ENCODE measurements at regions not wholly inside any gene's neighbourhood (a gene's known extent, or its start where the extent isn't known, plus 50 kb on each side); places are given as distances from the start of the nearest gene placed in this dataset.

- Histone ChIP-seq H2AFZ (ENCODE audit: control insufficient read depth, low read depth, low read length) (no peak overlapping the region), H3K79me2 (ENCODE audit: control insufficient read depth, insufficient read depth, low read length) (no peaks in the 10 kb centered on the region), H4K20me1 (ENCODE audit: control insufficient read depth, insufficient read depth) (no peaks in the 10 kb centered on the region), H3K4me2 (ENCODE audit: control insufficient read depth, insufficient read depth) (no peak overlapping the region), H3K36me3 (ENCODE audit: control insufficient read depth in 2 of 2, insufficient read depth in 2 of 2, low read length in 1 of 2) (no peaks in the 10 kb centered on the region), H3K27ac (ENCODE audit: control insufficient read depth, insufficient read depth) (no peak overlapping the region), H3K4me3 (no peak overlapping the region), H3K9ac (ENCODE audit: control insufficient read depth, insufficient read depth, low read length) (no peak overlapping the region), H3K9me3 (replicated peaks; ENCODE audit: control insufficient read depth, insufficient read depth, low read length) (no peaks in the 10 kb centered on the region), H3K4me1 (ENCODE audit: control insufficient read depth, insufficient read depth, low read length) (no peaks in the 10 kb centered on the region), H3K27me3 (replicated peaks in 1 of 2; ENCODE audit: control insufficient read depth in 2 of 2, insufficient read depth in 2 of 2, low read length in 1 of 2) (peaks cover 0 to 2% of the 10 kb centered on the region in 2 experiments; a peak in 1 of 4 replicates)
- no TSS peak for BruUV-seq (replicated peaks)
- 33% methylated on average over 7 of the region's 7 CpGs for WGBS (ENCODE audit: insufficient coverage, insufficient replicate concordance, low lambda C conversion rate, missing lambda C conversion rate)
- ATAC-seq = no peak
- intact Hi-C loops (cut with micrococcal nuclease; ENCODE audit: unreplicated experiment) = no loop called here
- TF ChIP-seq ELK1 (IDR thresholded peaks at IDR 0.05; ENCODE audit: low read depth, low read length) = no peak
- TF ChIP-seq USF2 (IDR thresholded peaks at IDR 0.05; ENCODE audit: borderline replicate concordance, low read depth, low read length) = no peak
- TF ChIP-seq POLR2AphosphoS2 (IDR thresholded peaks at IDR 0.05; ENCODE audit: low read depth, low read length) = no peak
- no peak for TF ChIP-seq ZZZ3 (IDR thresholded peaks at IDR 0.05; ENCODE audit: control insufficient read depth, insufficient read length, low read depth)
- no peak for TF ChIP-seq NR2C2 (IDR thresholded peaks at IDR 0.05; ENCODE audit: borderline replicate concordance, control insufficient read depth, insufficient read length, low read depth)
- no peak for TF ChIP-seq YBX1 (IDR thresholded peaks at IDR 0.05)
- TF ChIP-seq PBX3 (IDR thresholded peaks at IDR 0.05; ENCODE audit: insufficient replicate concordance, low read depth, low read length) = no peak
- TF ChIP-seq ZBTB4 (CRISPR knock-in tag; IDR thresholded peaks at IDR 0.05) = no peak
- no peak for TF ChIP-seq PKNOX1 (IDR thresholded peaks at IDR 0.05)
- TF ChIP-seq HDAC6 (IDR thresholded peaks at IDR 0.05; ENCODE audit: unreplicated experiment) = no peak
- ChIA-PET RAD21 (ENCODE audit: unreplicated experiment) (no interaction called here), SMC1A (ENCODE audit: uncharacterized antibody, unreplicated experiment) (no interaction called here), POLR2A (interaction anchor here (0.6 kb wide), 1 partner anchor 76 kb away, joined by 3 read pairs; no protein-coding TSS in a partner anchor), CTCF (interaction anchor here (1.5 kb wide), 1 partner anchor 266 kb away, joined by 4 read pairs; no protein-coding TSS in a partner anchor)
- no peak for DNase-seq (ENCODE audit: low read depth, low spot score)
- no peak for FAIRE-seq
- in situ Hi-C loops (cut with MboI) = no loop called here
These were observed 112.7 kb upstream of the IQSEC1 start for GRCh38 chr3:13185737-13186434.
